ACC112 (cell line): ENCODE measurements at regions not wholly inside any gene's neighbourhood (a gene's known extent, or its start where the extent isn't known, plus 50 kb on each side); places are given as distances from the start of the nearest gene placed in this dataset.

Experiments
- H2AFZ ChIP-seq: fragments of 200-600 bp; sonication (generic); one replicate; pipeline ENCODE4 v1.6.0; 2017; ENCODE audit warnings: antibody characterized with exemption, low read length; ENCODE audit not compliant: unreplicated experiment
- H3K27ac ChIP-seq: fragments of 200-600 bp; sonication (generic); 2 replicates; pipeline ENCODE4 v1.5.1; 2014; ENCODE audit warnings: low read depth, mild to moderate bottlenecking, antibody characterized with exemption, low read length, moderate library complexity
- H3K27me3 ChIP-seq: fragments of 200-600 bp; sonication (generic); 2 replicates; pipeline ENCODE4 v1.6.1; 2014; ENCODE audit warnings: mild to moderate bottlenecking, antibody characterized with exemption, low read length, moderate library complexity, mixed read lengths; ENCODE audit not compliant: insufficient read depth
- H3K36me3 ChIP-seq: fragments of 200-600 bp; sonication (generic); 2 replicates; pipeline ENCODE4 v1.6.1; 2016; ENCODE audit warnings: mild to moderate bottlenecking, antibody characterized with exemption, low read length, moderate library complexity, mixed read lengths; ENCODE audit not compliant: insufficient read depth
- H3K4me1 ChIP-seq: fragments of 200-600 bp; sonication (generic); one replicate; pipeline ENCODE4 v1.6.1; 2016; ENCODE audit warnings: low read length, mixed read lengths; ENCODE audit not compliant: insufficient read depth, unreplicated experiment, control insufficient read depth
- H3K4me3 ChIP-seq: fragments of 200-600 bp; sonication (generic); 2 replicates; pipeline ENCODE4 v1.5.1; 2014; ENCODE audit warnings: mild to moderate bottlenecking, low read depth, low read length
- H3K79me2 ChIP-seq: fragments of 200-600 bp; sonication (generic); one replicate; pipeline ENCODE4 v1.6.0; 2016; ENCODE audit warnings: low read length; ENCODE audit not compliant: control insufficient read depth, unreplicated experiment, insufficient read depth

- H3K79me2 ChIP-seq = no peaks in the 10 kb centered on the region
- H2AFZ ChIP-seq = no peak overlapping the region
- no peaks in the 10 kb centered on the region for H3K4me1 ChIP-seq
- H3K27me3 ChIP-seq = no peaks in the 10 kb centered on the region
- H3K27ac ChIP-seq = no peak overlapping the region
- H3K4me3 ChIP-seq = no peak overlapping the region
- H3K36me3 ChIP-seq = no peaks in the 10 kb centered on the region
Observed at GRCh38 chr10:128976856-128977255, 490.2 kb upstream of the MGMT start.

GRCh38 chr10:128978211-128978610 is 488.8 kb upstream of the MGMT start:
- Histone ChIP-seq H3K36me3 (no peaks in the 10 kb centered on the region), H3K79me2 (no peaks in the 10 kb centered on the region), H3K27ac (no peak overlapping the region), H2AFZ (no peak overlapping the region), H3K27me3 (no peaks in the 10 kb centered on the region), H3K4me3 (no peak overlapping the region), H3K4me1 (no peaks in the 10 kb centered on the region)

DNA sequence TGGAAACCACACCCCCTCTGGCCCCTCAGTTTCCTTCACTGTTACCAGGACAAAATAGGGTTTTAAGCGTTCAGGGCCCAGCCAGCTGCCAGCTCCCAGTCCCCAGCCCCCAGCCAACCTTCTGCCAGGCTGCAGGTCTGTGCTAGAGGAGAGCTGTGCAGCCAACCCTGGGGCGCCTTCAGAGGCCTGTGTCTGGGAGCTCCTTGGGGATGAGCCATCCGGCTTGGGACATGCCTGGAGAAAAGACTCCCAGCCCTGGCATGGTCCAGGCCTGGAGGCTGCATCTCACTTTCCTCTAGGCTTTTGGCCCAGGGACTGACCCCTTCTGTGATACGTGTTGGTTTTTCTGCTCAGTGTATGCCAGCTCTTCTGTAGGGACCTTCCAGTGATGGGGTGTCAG is 487.6 kb upstream of the MGMT start:
- Histone ChIP-seq H3K27ac (no peak overlapping the region), H3K79me2 (no peaks in the 10 kb centered on the region), H3K36me3 (no peaks in the 10 kb centered on the region), H3K4me1 (no peaks in the 10 kb centered on the region), H3K4me3 (no peak overlapping the region), H3K27me3 (no peaks in the 10 kb centered on the region), H2AFZ (no peak overlapping the region)

GRCh38 chr10:128981251-128981650 is 485.8 kb upstream of the MGMT start:
- H2AFZ ChIP-seq = no peak overlapping the region
- H3K36me3 ChIP-seq = no peaks in the 10 kb centered on the region
- H3K4me1 ChIP-seq = no peaks in the 10 kb centered on the region
- no peaks in the 10 kb centered on the region for H3K79me2 ChIP-seq
- H3K4me3 ChIP-seq = no peak overlapping the region
- no peaks in the 10 kb centered on the region for H3K27me3 ChIP-seq
- H3K27ac ChIP-seq = no peak overlapping the region

GRCh38 chr10:128981881-128982615 is 485.0 kb upstream of the MGMT start:
- Histone ChIP-seq H2AFZ (no peak overlapping the region), H3K36me3 (no peaks in the 10 kb centered on the region), H3K79me2 (no peaks in the 10 kb centered on the region), H3K27me3 (no peaks in the 10 kb centered on the region), H3K4me3 (no peak overlapping the region), H3K4me1 (no peaks in the 10 kb centered on the region), H3K27ac (no peak overlapping the region)

DNA sequence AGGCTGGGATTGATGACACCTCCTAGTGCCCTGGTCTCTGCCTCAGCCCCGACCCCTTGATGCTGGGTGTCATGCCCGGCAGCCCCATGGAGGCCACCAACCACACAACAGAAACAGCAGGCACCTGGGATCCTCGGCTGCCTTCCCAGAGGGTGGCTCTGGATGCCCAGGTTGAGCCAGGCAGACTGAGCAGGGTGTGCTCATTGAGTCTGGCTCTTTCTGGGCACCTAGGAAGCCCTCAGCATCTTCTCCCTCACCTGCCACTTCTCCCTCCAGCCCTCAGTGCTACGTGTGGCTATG is 484.5 kb upstream of the MGMT start:
- no peak overlapping the region for H3K4me3 ChIP-seq
- H3K27ac ChIP-seq = no peak overlapping the region
- no peaks in the 10 kb centered on the region for H3K4me1 ChIP-seq
- H2AFZ ChIP-seq = no peak overlapping the region
- H3K27me3 ChIP-seq = no peaks in the 10 kb centered on the region
- H3K36me3 ChIP-seq = no peaks in the 10 kb centered on the region
- no peaks in the 10 kb centered on the region for H3K79me2 ChIP-seq

- Histone ChIP-seq H3K4me3 (no peak overlapping the region), H2AFZ (no peak overlapping the region), H3K79me2 (no peaks in the 10 kb centered on the region), H3K36me3 (no peaks in the 10 kb centered on the region), H3K27me3 (no peaks in the 10 kb centered on the region), H3K27ac (no peak overlapping the region), H3K4me1 (no peaks in the 10 kb centered on the region)
Observed at GRCh38 chr10:128985036-128985435, 482.0 kb upstream of the MGMT start.

GRCh38 chr10:128990986-128991385 is 476.1 kb upstream of the MGMT start:
- no peaks in the 10 kb centered on the region for H3K27me3 ChIP-seq
- H3K4me1 ChIP-seq = no peaks in the 10 kb centered on the region
- H3K27ac ChIP-seq = no peak overlapping the region
- H2AFZ ChIP-seq = no peak overlapping the region
- H3K36me3 ChIP-seq = no peaks in the 10 kb centered on the region
- no peak overlapping the region for H3K4me3 ChIP-seq
- no peaks in the 10 kb centered on the region for H3K79me2 ChIP-seq

DNA sequence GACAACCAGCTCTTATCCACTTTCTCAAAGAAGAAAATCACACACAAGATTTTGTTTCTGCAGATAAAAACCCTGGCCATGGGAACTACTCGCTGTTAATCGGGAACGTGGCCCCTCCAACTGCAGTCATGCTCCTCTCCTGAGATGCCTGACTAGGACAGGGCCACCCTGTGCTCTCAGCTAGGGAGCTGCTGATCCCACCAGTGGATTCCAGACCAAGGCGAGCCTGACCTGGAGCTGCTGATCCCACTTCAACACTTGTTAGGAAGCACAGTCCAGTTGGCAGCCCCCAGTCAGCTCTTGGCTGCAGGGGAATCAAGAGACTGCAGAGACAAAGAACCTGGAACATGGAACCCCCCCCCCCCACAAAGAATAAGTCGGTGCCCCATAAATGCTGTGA is 474.3 kb upstream of the MGMT start:
- Histone ChIP-seq H3K36me3 (no peaks in the 10 kb centered on the region), H2AFZ (no peak overlapping the region), H3K4me1 (no peaks in the 10 kb centered on the region), H3K4me3 (no peak overlapping the region), H3K27ac (no peak overlapping the region), H3K27me3 (no peaks in the 10 kb centered on the region), H3K79me2 (no peaks in the 10 kb centered on the region)

DNA sequence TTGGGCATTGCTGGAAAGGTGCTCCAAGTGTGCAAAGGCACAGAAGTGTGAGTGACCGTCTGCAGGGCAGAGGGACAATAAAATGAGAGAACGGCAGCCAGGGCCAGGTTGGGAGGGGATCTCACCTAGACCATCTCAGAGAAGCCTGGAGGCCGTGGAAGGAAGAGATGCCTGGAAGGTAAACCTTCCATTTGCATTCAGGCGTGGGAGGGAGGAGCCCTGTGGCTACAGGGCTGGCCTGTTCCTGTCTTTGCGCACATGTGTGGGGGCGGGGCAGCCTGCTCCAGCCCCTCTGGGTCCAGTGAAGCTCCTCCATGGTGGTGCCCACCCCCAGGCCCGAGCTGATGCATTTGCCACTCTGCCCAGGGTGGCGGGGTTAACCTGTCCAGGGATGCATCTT is 473.6 kb upstream of the MGMT start:
- no peak overlapping the region for H3K4me3 ChIP-seq
- no peaks in the 10 kb centered on the region for H3K36me3 ChIP-seq
- no peaks in the 10 kb centered on the region for H3K79me2 ChIP-seq
- H3K27ac ChIP-seq = no peak overlapping the region
- no peak overlapping the region for H2AFZ ChIP-seq
- no peaks in the 10 kb centered on the region for H3K4me1 ChIP-seq
- no peaks in the 10 kb centered on the region for H3K27me3 ChIP-seq

- Histone ChIP-seq H3K4me3 (no peak overlapping the region), H3K36me3 (no peaks in the 10 kb centered on the region), H3K27me3 (no peaks in the 10 kb centered on the region), H3K4me1 (no peaks in the 10 kb centered on the region), H3K79me2 (no peaks in the 10 kb centered on the region), H3K27ac (no peak overlapping the region), H2AFZ (no peak overlapping the region)
Observed at GRCh38 chr10:128993911-128994538, 473.0 kb upstream of the MGMT start.
